HG03460 (cell line): ENCODE measurements at regions not wholly inside any gene's neighbourhood (a gene's known extent, or its start where the extent isn't known, plus 50 kb on each side); places are given as distances from the start of the nearest gene placed in this dataset.
"Not testable (repeated sequence)": the region's sequence is repeated elsewhere in the genome, so short reads cannot be mapped to it uniquely, and the experiment has no call there.

Source experiments
- ATAC-seq: cut with Tn5 transposase; IDR thresholded peaks from one replicate; pipeline ENCODE4 v1.9.1; 2021; ENCODE audit not compliant: unreplicated experiment

DNA sequence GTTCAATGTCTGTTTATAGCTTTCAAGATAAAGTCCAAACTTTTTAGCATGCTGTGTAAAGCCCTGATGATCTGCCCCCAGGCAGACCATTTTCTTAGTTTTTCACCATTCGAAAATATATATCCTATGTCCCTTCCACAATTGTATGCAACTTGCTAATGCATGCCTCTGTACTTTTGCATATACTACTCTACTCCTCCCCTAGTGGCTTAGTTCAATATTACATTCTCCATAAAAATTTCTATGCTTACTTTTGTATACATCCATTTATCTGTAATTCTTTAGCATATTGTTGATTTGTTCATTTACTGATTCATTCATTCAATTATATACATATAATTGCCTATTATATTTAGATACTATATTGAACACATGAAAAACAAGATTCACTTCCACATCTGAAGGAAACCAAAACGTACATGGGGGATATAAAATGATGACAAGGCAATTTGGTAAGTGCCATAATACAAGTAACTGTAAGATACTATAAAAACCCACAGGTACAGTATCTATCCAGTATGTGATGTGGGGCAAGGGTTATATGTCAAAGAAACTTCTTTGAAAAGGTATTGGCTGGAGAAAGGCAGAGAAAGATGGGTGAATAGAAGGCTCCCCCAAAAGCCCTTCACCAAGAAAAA is 902.5 kb downstream of the FAM133A start:
- no peak for ATAC-seq

DNA sequence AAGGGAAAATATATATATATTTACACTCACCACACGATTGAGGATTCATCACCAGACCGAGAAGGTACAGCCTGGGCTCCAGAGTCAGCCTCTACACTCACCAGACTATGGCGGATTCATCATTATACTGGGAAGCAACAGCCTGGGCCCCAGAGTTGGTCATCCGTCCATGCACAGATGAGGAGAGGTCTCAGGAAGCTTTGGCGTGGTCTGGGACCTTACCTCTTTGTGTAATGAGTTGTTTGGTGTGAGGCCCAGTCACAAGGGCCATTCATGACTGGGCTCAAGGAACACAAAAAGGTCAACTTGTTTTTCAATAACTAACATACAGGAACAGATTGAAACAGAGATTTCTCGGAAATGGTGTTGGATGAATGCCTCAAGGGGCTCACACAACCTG is 926.1 kb downstream of the FAM133A start:
- no peak for ATAC-seq

DNA sequence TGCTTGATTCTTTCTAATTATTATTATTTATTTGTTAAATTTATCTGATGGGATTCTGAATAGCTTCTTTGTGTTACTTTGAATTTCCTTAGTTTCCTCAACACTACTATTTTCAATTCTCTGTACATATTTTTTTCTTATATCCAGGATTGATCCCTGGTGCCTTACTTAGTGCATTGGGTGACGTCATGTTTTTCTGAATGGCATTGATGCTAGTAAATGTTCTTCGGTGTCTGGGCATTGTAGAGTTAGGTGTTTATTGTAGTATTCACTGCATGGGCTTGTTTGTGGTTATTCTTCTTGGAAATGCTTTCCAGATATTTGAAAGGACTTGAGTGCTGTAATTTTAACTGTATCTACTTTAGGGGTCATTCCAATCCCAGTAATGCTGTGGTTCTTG is 938.1 kb downstream of the FAM133A start:
- ATAC-seq = no peak

DNA sequence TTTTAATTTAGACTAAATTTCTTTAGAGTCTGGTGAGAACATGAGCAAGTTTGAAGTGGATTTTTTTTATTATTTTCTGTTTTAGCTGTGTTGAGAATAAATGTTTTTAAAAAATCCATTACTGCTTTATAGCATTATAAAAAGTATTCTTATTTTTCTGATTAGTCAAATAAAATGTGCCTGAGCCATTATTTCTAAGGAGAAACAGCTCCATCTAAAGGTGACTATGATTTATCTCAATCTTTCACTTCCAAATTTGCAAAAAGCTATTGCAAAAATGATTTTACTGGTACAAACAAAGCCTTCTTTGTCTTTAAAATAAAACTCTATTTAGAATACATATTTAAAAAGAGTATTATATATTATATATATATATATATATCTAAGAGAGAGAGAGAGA is 959.2 kb downstream of the FAM133A start:
- no peak for ATAC-seq

DNA sequence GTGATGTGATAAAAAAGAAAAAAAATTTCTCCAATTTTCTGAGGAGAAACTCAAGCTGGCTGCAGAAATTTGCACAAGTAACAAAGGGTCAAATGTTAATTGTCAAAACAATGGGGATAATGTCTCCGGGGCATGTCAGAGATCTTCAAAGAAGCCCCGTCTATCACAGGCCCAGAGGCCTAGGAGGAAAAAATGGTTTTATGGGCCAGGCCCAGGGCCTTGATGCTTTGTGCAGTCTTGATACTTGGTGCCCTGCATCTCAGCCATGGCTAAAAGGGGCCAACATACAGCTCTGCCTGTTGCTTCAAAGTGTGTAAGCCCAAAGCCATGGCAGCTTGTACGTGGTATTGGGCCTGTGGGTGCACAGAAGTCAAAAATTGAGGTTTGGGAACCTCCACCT is 961.0 kb downstream of the FAM133A start:
- no peak for ATAC-seq

DNA sequence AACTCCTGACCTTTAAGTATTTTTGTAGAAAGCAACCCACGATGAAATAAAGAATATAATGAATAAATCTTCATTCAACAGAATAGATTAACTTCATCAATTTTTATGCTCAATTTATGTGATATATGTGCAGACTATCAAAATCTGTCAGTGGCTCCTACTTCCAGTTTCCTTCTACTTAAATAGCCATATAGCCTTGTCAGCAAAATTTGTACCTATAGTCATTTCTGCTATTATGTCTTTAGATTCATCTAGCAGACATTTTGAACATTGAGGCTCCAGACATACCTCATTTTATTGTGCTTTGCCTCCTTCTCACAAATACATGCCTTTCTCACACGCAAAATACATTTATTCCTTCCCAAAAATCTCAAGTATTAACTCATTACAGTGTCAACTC is 971.7 kb downstream of the FAM133A start:
- no peak for ATAC-seq

DNA sequence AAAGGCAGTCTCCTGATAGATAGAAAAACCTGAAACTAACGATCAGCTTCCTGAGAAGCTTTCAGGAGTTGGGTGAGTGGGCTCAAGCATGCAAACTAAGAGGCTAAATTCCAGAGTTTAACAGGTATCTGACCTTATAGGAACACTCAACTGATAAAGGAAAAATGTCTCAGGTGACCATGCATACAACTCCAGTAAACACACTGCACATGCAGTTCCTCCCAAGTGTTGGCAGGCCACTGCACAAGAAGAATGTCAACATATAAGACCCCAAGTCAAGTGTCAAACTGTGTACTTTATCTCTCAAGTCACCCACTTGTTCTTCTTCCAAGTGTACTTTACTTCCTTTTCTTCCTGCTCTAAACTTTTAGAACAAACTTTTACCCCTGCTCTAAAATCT is 981.2 kb downstream of the FAM133A start:
- ATAC-seq = no peak

DNA sequence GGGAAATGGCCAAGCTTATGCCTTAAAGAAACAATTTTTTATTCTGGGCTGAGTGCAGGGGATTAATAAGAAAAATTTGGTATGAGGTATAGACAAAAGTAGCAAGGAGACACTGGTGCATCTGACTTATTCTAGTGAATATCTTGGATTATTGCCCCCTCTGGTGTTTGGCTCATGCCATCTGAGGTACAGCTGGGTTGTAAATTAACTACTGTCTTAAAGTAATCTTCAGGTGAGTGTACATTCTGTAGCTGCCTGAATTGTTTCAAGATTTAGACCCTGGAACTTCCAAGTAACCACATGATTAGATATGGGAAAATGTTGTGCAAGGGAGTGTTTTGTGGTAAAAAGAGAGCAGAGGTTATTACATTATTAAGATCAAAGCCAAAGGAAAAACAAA is 988.7 kb downstream of the FAM133A start:
- ATAC-seq = no peak

DNA sequence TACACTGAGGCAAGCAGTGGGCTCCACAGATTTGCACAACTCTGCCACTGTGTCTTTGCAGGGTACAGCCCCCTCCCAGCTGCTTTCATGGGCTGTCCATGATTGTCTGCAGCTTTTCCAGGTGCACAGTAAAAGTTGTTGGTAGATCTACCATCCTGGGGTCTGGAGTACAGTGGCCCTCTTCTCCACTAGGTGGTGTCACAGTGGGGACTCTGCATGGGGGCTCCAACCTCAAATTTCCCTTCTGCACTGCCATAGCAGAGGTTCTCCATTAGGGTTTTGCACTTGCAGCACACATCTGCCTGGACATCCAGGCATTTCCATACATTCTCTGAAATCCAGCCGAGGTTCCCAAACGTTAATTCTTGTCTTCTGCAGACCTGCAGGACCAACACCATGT is 1002.3 kb downstream of the FAM133A start:
- ATAC-seq = no peak

DNA sequence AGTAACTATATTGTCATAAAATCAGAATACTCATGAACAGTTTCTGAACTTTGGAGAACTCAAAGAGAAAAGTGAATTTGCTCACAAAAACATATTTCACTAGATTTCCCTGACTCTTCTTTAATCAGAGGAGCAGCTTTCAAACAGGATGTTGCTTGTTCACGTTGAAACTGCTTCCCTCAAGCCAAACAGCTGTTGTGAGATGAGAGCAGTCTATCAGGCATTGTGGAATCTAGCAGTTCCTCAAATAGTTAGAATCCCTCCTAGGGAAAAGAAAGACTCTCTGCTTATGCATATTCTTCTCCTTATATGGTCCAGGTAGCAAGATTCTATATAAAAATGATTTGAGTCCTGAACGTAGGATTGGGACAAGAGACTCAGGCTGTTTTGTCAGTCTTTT is 1012.1 kb downstream of the FAM133A start:
- ATAC-seq = no peak

DNA sequence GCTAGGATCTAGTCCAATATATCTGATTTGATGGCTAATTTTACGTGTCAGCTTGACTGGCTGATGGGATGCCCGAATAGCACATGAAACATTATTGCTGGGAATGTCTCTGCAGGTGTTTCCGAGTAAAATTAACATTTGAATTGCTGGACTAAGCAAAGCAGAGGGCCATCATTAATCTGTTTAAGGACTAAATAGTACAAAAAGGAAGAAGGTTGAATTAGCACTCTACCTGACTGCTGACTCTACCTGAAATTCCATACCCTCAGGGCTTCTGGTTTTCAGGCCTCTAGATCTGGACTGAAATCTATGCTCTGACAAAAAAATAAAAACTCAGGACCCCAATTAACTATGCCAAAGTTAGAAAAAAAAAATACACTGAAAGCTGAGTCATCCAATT is 1021.9 kb downstream of the FAM133A start:
- no peak for ATAC-seq

DNA sequence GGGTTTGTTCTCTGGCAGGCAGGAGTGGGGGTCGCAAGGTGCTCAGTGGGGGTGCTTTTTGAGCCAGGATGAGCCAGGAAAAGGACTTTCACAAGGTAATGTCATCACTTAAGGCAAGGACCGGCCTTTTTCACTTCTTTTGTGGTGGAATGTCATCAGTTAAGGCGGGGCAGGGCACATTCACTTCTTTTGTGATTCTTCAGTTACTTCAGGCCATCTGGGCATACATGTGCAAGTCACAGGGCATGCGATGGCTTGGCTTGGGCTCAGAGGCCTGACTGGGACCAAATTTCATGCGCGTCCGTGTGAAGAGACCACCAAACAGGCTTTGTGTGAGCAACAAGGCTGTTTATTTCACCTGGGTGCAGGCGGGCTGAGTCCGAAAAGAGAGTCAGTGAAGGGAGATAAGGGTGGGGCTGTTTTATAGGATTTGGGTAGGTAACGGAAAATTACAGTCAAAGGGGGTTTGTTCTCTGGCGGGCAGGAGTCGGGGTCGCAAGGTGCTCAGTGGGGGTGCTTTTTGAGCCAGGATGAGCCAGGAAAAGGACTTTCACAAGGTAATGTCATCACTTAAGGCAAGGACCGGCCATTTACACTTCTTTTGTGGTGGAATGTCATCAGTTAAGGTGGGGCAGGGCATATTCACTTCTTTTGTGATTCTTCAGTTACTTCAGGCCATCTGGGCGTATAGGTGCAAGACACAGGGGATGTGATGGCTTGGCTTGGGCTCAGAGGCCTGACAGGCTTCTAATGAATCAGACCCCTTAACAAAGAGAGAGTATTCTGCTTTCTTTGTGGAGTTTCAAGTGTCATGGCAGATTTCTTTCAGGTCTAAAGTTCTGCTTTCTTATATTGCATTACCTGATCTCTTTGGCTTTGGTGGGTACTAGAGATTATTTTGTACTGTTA is 1030.6 kb downstream of the FAM133A start:
- ATAC-seq = not testable (repeated sequence)

DNA sequence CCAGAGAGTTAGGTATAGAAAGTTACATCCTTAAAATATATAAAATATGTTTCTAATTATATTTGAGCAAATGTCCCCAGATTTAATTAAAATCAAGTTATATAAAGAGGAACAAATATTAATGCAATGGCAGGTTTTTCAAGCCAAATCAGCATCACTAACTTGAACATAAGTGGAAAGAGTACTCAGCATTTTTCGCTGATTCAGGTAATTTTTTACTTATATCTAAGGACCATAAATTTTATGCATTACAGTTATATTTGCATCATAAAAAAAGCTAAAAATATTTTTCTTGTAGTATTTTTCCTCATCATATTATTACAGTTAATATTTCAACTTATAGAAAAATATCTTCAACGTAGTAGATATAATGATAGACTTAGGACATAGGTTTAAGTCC is 1047.4 kb downstream of the FAM133A start:
- no peak for ATAC-seq

DNA sequence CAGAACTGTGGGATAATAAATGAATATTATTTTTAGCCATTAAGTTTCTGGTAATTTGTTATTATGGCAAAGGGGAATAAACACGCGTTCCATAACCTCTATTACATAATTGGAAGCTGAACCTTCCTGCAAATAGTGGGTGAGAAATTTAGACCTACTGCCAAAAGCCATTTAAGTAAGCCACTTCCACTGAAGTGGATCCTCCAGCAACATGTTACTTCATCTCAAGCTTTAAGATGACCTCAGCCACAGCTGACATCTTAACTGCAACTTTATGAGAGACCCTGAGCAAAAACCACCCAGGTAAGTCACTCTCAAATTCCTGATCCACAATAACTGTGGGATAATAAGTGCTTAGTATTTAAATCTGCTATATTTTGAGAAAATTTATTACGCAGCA is 1048.6 kb downstream of the FAM133A start:
- no peak for ATAC-seq

DNA sequence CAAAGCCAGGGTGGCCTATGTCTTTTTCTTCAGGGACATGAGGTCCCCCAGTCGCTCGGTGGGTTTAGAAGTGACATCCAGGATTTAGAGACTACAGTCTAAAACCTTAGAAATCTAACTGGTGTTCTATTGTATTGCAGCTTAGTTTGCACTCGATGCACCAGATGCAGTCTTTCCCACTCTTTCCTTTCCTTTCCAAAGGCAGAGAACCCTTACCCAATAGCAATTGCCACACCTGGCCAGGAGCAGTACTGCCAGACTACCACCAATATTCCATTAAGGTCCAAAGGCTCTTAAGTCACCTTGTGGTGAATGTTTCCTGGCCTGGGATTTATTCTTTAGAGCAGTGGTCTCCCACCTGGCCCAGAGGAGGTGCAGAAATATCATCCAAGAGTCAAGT is 1068.8 kb downstream of the FAM133A start:
- ATAC-seq = no peak

DNA sequence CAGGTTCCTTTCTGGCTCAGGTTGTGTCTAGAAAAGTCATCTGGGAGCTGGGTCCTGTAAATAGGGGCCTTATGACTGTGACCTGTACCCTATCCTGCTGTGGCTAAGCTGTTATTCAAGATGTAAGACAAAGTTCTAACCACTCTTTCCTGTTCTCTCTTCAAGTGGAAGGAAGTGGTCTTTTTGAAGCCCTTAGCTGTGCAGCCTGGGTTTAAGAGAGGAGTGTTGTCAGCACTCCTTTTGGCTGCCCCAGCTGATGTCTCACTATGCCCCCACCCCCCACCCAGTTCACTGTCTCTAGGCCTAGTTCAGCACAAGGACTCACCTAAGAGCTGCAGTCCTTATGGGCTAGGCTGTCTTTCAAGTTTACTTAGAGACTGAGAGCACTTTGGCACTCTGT is 1069.5 kb downstream of the FAM133A start:
- no peak for ATAC-seq

DNA sequence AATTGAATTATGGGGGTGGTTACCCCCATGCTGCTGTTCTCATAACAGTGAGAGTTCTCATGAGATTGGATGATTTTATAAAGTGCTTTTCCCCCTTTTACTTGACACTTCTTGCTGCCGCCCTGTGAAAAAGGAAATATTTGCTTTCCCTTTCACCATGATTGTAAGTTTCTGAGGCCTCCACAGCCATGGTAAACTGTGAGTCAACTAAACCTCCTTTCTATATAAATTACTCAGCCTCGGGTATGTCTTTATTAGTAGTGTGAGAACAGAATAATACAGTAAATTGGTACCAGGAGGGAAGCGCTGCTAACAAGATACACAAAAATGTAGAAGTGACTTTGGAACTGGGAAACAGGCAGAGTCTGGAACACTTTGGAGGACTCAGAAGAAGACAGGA is 1070.8 kb downstream of the FAM133A start:
- ATAC-seq = no peak

DNA sequence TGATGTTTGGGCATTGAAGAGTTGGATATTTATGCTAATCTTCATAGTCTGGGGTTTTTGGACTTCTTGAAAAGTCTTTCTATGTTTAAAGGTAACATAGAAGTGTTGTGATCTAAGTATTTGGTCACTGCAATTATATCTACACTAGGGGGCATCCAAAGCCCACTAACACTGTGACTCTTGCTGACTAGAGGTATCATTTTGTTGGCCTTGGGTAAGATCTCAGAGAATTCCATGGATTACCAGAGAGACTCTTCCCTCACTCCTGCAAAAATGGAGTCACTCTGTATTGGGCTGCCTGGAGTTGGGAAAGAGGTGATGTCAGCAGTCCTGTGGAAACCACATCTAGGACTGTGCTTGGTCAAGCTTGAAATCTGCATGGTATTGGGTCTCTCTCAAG is 1077.6 kb downstream of the FAM133A start:
- no peak for ATAC-seq

DNA sequence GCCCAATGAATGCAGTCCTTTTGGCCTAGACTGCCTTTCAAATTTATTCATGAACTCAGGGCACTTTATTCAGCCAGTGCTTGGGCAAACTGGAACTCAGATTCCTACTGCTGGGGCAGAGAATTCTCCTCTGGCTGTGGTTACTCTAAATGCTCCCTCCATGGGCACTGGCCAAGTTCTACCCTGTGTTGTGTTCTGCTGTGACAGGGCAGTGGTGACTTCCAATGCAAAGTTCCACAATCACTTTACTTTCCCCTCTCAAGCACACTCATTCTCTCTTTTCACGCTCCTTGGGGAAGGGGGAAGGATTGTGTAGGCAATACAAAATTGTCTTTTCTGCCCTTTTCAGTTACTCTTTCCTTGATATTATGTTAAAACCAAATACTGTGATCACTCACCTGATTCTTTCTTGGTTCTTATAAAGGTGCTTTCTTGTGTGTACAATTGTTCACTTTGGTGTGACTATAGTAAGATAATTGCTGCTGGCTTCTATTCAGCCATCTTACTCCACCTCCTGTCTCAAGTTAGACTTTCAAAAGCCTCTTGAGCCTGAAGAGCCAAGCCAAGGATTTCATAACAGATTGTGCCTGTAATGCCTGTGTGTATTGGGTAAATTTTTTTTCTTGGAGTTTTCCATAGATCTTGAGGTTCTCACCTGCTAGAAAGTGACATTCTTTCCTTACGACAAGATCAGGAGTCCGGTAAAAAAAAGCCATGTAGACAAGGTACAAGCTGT is 1078.6 kb downstream of the FAM133A start:
- ATAC-seq = no peak

DNA sequence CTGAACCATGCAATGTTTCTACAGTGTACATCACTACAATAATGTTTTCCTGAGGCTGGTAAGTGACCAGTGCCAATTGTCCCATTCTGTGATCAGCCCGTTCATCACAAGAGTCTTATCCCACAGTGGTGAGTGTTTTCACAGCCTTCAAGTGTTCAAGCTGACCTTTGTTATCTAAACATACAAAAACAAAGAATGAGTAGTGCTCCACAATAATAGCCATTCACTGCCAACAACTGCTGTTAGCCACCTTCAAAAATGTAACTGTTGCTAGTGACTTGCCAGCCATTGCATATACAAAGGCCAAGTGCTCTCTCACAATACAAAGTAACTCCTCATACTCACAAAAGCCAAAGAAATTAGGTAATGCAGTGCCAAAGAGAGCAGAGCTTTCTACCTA is 1084.1 kb downstream of the FAM133A start:
- ATAC-seq = no peak

DNA sequence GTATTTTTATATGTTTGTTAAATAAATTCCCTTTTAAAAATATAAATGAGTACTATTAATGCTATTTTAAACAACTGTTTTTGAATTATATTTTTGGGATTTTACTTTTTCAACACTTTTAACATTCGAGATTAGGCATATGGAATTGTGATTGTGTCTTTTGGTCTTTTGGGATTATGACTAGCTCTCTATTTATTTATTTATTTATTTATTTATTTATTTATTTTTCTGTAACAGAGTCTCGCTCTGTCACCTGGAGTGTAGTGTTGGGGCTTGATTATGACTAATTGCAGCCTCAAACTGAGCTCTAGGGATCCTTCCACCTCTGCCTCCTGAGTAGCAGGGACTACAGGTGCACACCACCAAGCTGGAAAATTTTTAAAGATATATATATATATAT is 1101.6 kb downstream of the FAM133A start:
- ATAC-seq = no peak

DNA sequence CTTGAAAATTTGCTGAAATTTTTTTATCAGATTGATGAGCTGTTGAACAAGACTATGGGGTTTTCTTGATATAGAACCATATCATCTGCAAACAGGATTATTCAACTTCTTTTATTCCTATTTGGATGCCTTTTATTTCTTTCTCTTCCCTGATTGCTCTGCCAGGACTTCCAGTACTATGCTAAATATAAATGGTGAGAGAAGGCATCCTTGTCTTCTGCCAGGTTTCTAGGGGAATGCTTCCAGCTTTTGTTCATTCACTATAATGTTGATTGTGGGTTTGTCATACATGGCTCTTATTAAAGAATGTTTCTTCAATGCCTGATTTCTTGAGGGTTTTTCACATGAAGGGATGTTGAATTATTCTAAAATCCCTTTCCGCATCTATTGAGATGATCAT is 1139.5 kb downstream of the FAM133A start:
- no peak for ATAC-seq
